Ishikawa (cell line): ENCODE measurements at regions not wholly inside any gene's neighbourhood (a gene's known extent, or its start where the extent isn't known, plus 50 kb on each side); places are given as distances from the start of the nearest gene placed in this dataset.

Experiments used
- CEBPB ChIP-seq: IDR thresholded peaks from 2 replicates; pipeline ENCODE4 v1.6.1; 2012
- CREB1 ChIP-seq: IDR thresholded peaks from 2 replicates; pipeline ENCODE4 v1.6.1; 2012; ENCODE audit warnings: low read depth
- EGR1 ChIP-seq: IDR thresholded peaks from 2 replicates; pipeline ENCODE4 v1.6.1; 2012
- FOXM1 ChIP-seq: IDR thresholded peaks from 2 replicates; pipeline ENCODE4 v1.6.1; 2012; ENCODE audit warnings: low read depth, borderline replicate concordance
- ZBTB7A ChIP-seq: IDR thresholded peaks from 2 replicates; pipeline ENCODE4 v1.6.1; 2012; ENCODE audit warnings: low read depth
- TF ChIP-seq, protein P1 (sequence below): IDR thresholded peaks from 2 replicates; pipeline ENCODE4 v1.6.1; 2012

- no peak for TF ChIP-seq CREB1
- no peak for TF ChIP-seq EGR1
- TF ChIP-seq ZBTB7A: no peak
- TF ChIP-seq, protein P1, sequence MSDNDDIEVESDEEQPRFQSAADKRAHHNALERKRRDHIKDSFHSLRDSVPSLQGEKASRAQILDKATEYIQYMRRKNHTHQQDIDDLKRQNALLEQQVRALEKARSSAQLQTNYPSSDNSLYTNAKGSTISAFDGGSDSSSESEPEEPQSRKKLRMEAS: no peak
- no peak for TF ChIP-seq CEBPB
- TF ChIP-seq FOXM1: no peak
Measured at GRCh38 chr4:44056721-44057151, 391.9 kb downstream of the KCTD8 start.
